ENCODE measurements at regions not wholly inside any gene's neighbourhood (a gene's known extent, or its start where the extent isn't known, plus 50 kb on each side); places are given as distances from the start of the nearest gene placed in this dataset.

- DNase-seq (ENCODE audit: extremely low read depth, low read depth, low spot score) = no peak
Observed at GRCh38 chr2:57546478-57546877, 500.1 kb upstream of the VRK2 start.

GRCh38 chr2:57549642-57550102 lies 496.9 kb upstream of the VRK2 start:
- no peak for DNase-seq (ENCODE audit: extremely low read depth, low read depth, low spot score)

GRCh38 chr2:57550912-57551311 lies 495.7 kb upstream of the VRK2 start:
- no peak for DNase-seq (ENCODE audit: extremely low read depth, low read depth, low spot score)

GRCh38 chr2:57552885-57553284 lies 493.7 kb upstream of the VRK2 start:
- DNase-seq (ENCODE audit: extremely low read depth, low read depth, low spot score) = no peak

GRCh38 chr2:57554348-57554747 lies 492.3 kb upstream of the VRK2 start:
- DNase-seq (ENCODE audit: extremely low read depth, low read depth, low spot score) = no peak

- no peak for DNase-seq (ENCODE audit: extremely low read depth, low read depth, low spot score)
Observed at GRCh38 chr2:57558312-57558711, 488.3 kb upstream of the VRK2 start.

- DNase-seq (ENCODE audit: extremely low read depth, low read depth, low spot score) = no peak
Observed at GRCh38 chr2:57562495-57562894, 484.1 kb upstream of the VRK2 start.

- no peak for DNase-seq (ENCODE audit: extremely low read depth, low read depth, low spot score)
Observed at GRCh38 chr2:57563015-57563414, 483.6 kb upstream of the VRK2 start.

- no peak for DNase-seq (ENCODE audit: extremely low read depth, low read depth, low spot score)
Observed at GRCh38 chr2:57567245-57567644, 479.4 kb upstream of the VRK2 start.

GRCh38 chr2:57569396-57569795 lies 477.2 kb upstream of the VRK2 start:
- no peak for DNase-seq (ENCODE audit: extremely low read depth, low read depth, low spot score)

- DNase-seq (ENCODE audit: extremely low read depth, low read depth, low spot score) = no peak
Observed at GRCh38 chr2:57570961-57571360, 475.6 kb upstream of the VRK2 start.

- DNase-seq (ENCODE audit: extremely low read depth, low read depth, low spot score) = no peak
Observed at GRCh38 chr2:57575700-57576268, 470.8 kb upstream of the VRK2 start.

GRCh38 chr2:57576983-57577382 lies 469.6 kb upstream of the VRK2 start:
- no peak for DNase-seq (ENCODE audit: extremely low read depth, low read depth, low spot score)

- no peak for DNase-seq (ENCODE audit: extremely low read depth, low read depth, low spot score)
Observed at GRCh38 chr2:57597940-57598339, 448.7 kb upstream of the VRK2 start.

- DNase-seq (ENCODE audit: extremely low read depth, low read depth, low spot score) = no peak
Observed at GRCh38 chr2:57598551-57598950, 448.1 kb upstream of the VRK2 start.

- DNase-seq (ENCODE audit: extremely low read depth, low read depth, low spot score) = no peak
Observed at GRCh38 chr2:57602733-57603132, 443.9 kb upstream of the VRK2 start.

GRCh38 chr2:57614988-57615387 lies 431.6 kb upstream of the VRK2 start:
- no peak for DNase-seq (ENCODE audit: extremely low read depth, low read depth, low spot score)

- DNase-seq (ENCODE audit: extremely low read depth, low read depth, low spot score) = no peak
Observed at GRCh38 chr2:57615855-57616556, 430.6 kb upstream of the VRK2 start.

- DNase-seq (ENCODE audit: extremely low read depth, low read depth, low spot score) = no peak
Observed at GRCh38 chr2:57617318-57617717, 429.3 kb upstream of the VRK2 start.

GRCh38 chr2:57621122-57621663 lies 425.4 kb upstream of the VRK2 start:
- DNase-seq (ENCODE audit: extremely low read depth, low read depth, low spot score) = no peak

GRCh38 chr2:57622009-57622408 lies 424.6 kb upstream of the VRK2 start:
- DNase-seq (ENCODE audit: extremely low read depth, low read depth, low spot score) = no peak

- no peak for DNase-seq (ENCODE audit: extremely low read depth, low read depth, low spot score)
Observed at GRCh38 chr2:57656198-57656597, 390.4 kb upstream of the VRK2 start.
